ENCODE measurements at regions not wholly inside any gene's neighbourhood (a gene's known extent, or its start where the extent isn't known, plus 50 kb on each side); places are given as distances from the start of the nearest gene placed in this dataset.

DNA sequence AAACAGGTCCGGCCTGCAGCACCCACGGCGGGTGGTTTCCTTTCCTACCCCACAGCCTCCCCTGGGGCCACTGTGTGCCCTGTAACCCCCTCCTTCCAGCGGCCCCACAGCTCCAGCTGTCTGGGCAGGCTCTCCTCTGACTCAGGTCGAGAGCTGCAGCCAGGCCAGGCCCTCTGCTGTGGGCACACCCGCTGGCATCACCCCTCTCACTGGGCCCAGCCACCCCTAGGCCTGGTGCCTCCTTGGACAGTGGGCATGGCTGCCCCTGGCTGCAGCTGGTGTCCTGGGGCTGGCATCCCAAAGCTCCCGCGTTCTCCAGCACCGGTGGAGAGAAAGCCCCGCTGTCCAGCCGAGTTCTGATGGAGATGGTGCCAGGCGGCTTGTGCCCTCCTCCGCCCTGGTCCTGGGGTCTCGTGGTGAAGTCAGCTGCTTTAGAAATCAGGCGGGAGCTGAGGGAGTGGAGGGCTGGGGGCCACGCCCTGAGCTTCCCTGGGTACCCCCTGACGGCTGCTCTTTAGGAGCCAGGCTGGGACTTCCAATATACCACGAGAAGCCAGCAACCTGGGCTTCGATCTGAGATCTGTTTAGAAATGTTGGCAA lies 114.9 kb downstream of the KIF26A start:
- no peak for TF ChIP-seq FOXP1 (CRISPR knock-in tag; IDR thresholded peaks at IDR 0.05; ENCODE audit: borderline replicate concordance)
- TF ChIP-seq, protein P1, sequence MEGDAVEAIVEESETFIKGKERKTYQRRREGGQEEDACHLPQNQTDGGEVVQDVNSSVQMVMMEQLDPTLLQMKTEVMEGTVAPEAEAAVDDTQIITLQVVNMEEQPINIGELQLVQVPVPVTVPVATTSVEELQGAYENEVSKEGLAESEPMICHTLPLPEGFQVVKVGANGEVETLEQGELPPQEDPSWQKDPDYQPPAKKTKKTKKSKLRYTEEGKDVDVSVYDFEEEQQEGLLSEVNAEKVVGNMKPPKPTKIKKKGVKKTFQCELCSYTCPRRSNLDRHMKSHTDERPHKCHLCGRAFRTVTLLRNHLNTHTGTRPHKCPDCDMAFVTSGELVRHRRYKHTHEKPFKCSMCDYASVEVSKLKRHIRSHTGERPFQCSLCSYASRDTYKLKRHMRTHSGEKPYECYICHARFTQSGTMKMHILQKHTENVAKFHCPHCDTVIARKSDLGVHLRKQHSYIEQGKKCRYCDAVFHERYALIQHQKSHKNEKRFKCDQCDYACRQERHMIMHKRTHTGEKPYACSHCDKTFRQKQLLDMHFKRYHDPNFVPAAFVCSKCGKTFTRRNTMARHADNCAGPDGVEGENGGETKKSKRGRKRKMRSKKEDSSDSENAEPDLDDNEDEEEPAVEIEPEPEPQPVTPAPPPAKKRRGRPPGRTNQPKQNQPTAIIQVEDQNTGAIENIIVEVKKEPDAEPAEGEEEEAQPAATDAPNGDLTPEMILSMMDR (IDR thresholded peaks at IDR 0.05) = no peak
- no peak for TF ChIP-seq FOXJ3 (CRISPR knock-in tag; IDR thresholded peaks at IDR 0.05; ENCODE audit: borderline replicate concordance)
- TF ChIP-seq NR2C2 (CRISPR knock-in tag; IDR thresholded peaks at IDR 0.05) = no peak
- no peak for TF ChIP-seq CREB1 (CRISPR knock-in tag; IDR thresholded peaks at IDR 0.05)
- TF ChIP-seq TP53 (CRISPR knock-in tag; IDR thresholded peaks at IDR 0.05) = no peak
- TF ChIP-seq SMAD3 (CRISPR knock-in tag; IDR thresholded peaks at IDR 0.05; ENCODE audit: borderline replicate concordance) = no peak

Measured in WTC11 (cell line).